GM10248 (cell line): ENCODE measurements at regions not wholly inside any gene's neighbourhood (a gene's known extent, or its start where the extent isn't known, plus 50 kb on each side); places are given as distances from the start of the nearest gene placed in this dataset.
"Not testable (repeated sequence)": the region's sequence is repeated elsewhere in the genome, so short reads cannot be mapped to it uniquely, and the experiment has no call there.

Source experiments
- CTCF ChIA-PET: fragments of 300-600 bp; sonication (Branson Sonifier 250); formaldehyde crosslinking; extraction: SDS; loops from one replicate; lab custom pipeline; 2021; ENCODE audit warnings: antibody characterized with exemption; lab: Yijun Ruan, JAX
- POLR2A ChIA-PET: fragments of 350-650 bp; sonication (Branson Sonifier 250); formaldehyde crosslinking; extraction: SDS; loops from one replicate; lab custom pipeline; 2020; ENCODE audit warnings: antibody characterized with exemption; lab: Yijun Ruan, JAX
- DNase-seq: peaks from one replicate; pipeline ENCODE4 v3.0.0; 2012; ENCODE audit errors: extremely low spot score
- TF ChIP-seq, protein P1 (sequence below): IDR thresholded peaks from 2 replicates; pipeline ENCODE4 v1.5.1; 2012; ENCODE audit warnings: mild to moderate bottlenecking, low read depth; ENCODE audit errors: extremely low read depth, missing control alignments, control extremely low read depth

DNA sequence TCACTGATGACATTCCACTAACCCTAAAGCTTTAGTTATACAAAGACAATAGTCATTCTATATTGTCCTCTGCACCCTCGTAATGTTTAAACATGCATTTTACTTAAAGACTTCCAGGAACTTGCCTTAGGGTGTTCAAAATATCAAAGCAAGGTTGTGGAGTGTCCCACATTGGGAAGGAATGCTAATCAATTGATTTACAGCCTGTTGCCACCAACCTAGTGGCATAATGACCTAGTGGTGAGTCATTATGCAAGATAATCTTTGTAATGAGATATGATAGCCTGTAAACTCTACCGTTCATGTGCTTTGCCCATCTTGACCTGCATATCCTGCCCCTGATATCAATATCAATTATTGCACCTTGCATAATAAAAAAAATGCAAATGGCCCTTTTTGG, 542.9 kb downstream of the CDH9 start:
- CTCF ChIA-PET: no interaction called here
- TF ChIP-seq, protein P1, sequence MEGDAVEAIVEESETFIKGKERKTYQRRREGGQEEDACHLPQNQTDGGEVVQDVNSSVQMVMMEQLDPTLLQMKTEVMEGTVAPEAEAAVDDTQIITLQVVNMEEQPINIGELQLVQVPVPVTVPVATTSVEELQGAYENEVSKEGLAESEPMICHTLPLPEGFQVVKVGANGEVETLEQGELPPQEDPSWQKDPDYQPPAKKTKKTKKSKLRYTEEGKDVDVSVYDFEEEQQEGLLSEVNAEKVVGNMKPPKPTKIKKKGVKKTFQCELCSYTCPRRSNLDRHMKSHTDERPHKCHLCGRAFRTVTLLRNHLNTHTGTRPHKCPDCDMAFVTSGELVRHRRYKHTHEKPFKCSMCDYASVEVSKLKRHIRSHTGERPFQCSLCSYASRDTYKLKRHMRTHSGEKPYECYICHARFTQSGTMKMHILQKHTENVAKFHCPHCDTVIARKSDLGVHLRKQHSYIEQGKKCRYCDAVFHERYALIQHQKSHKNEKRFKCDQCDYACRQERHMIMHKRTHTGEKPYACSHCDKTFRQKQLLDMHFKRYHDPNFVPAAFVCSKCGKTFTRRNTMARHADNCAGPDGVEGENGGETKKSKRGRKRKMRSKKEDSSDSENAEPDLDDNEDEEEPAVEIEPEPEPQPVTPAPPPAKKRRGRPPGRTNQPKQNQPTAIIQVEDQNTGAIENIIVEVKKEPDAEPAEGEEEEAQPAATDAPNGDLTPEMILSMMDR: no peak
- POLR2A ChIA-PET: no interaction called here
- no peak for DNase-seq

DNA sequence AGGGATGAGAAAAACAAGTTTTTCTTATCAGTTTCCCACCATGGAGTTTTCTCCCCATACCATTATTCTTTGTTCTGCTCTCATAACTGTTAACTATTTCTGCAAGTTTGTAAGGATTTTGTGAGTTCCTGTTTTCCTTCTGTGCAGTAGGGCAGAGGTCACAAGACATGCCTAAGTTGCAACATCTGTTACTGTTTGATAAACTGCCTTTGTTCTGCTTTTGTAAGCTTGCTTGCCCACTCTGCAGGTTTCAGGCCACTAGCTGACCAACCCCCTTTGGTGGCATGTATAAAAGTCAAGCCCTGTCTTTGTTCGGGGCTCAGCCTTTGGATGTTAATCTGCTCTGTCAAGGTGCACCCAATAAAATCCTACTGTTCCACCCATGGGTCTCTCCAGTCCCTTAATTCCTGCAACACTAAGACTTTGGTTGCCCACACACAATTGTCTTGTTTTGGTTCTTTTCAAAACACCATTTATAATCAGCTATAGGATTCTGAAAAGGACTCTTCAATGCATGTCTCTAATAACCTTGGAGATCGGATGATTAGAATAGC, 545.4 kb downstream of the CDH9 start:
- POLR2A ChIA-PET: no interaction called here
- DNase-seq: no peak

DNA sequence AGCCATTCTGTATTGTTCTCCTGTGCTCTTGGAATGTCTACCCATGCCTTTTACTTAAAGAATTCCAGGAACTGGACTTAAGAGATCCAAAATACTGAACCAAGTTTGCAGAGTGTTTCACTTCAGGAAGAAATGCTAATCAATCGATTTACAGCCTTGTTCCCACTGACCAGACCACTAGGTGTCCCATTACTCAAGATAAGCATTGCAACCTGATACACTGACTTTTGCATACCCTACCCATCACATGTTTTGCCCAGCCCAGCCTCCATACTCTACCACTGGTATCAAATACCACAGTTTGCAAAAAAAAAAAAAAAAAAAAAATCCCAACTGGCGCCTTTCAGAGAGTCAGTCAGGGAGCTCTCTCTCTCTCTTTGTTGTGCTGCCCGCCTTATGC, 550.8 kb downstream of the CDH9 start:
- ChIA-PET POLR2A (no interaction called here), CTCF (no interaction called here)
- TF ChIP-seq, protein P1: no peak
- no peak for DNase-seq

More for the DNA sequence above, 545.4 kb downstream of the CDH9 start:
- CTCF ChIA-PET: no interaction called here
- TF ChIP-seq, protein P1: no peak

DNA sequence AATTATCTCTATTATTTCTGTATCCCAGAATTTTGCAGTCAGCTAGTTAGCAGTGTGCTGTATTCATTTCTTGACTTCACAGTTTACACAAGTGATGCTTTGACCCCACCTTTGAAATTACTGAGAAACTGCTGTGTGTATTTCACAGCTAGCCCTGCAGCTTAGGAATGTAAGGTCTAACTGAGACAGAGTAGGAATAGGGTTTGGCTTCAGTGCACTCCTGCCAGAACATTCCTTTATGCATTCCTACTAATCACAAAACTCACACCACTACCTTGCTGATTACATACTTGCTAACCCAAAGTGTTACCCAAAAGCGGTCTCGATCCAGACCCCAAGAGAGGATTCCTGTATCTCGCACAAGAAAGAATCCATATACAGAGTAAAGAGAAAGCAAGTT, 551.8 kb downstream of the CDH9 start:
- CTCF ChIA-PET: interaction anchor here (1.3 kb wide), 1 partner anchor 17 kb away, joined by 3 read pairs; no protein-coding TSS in a partner anchor
- POLR2A ChIA-PET: no interaction called here
- TF ChIP-seq, protein P1: no peak
- DNase-seq: no peak

DNA sequence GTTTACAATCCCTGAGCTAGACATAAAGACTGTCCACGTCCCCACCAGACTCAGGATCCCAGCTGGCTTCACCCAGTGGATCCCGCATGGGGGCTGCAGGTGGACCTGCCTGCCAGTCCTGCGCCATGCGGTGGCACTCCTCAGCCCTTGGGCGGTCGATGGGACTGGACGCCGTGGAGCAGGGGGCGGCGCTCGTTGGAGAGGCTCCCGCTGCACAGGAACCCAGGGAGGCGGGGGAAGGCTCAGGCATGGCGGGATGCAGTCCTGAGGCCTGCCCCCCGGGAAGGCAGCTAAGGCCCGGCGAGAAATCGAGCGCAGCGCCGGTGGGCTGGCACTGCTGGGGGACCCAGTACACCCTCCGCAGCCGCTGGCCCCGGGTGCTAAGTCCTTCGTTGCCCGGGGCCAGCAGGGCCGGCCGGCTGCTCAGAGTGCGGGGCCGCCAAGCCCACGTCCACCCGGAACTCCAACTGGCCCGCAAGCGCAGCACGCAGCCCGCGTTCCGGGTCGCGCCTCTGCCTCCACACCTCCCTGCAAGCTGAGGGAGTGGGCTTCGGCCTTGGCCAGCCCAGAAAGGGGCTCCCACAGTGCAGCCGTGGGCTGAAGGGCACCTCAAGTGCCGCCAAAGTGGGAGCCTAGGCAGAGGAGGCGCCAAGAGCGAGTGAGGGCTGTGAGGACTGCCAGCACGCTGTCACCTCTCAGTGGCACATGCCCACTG, 553.1 kb downstream of the CDH9 start:
- CTCF ChIA-PET: interaction anchor here (1.3 to 1.4 kb wide), 2 partner anchors 16 to 33 kb away, joined by 3 read pairs; no protein-coding TSS in a partner anchor
- DNase-seq, POLR2A ChIA-PET: not testable (repeated sequence)

DNA sequence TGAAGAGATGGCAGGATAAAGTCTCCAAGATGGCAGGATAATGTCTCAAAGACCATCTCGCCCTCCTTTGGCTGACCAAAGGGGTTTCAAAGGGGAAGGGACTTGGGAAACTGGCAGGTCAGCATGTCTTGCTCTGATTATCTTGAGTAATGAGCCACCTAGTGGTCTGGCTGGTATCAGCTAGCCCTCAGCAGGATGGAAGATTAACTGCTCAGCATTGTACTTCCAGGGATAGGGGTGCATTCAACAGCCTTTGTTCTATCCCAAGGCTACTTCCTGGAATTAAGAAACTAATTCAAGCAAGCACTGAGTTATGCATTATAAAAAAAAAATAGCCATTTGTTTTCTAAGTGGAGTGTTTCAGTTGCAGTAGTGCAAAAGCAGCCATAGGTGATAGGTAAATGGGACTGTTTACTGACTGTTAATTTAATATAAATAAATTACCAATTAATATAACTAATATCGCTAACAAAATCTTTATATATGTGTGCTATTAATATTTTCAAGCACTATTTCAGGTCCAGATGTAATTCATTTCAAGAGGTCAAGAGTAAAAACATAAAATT, 555.5 kb downstream of the CDH9 start:
- ChIA-PET POLR2A (no interaction called here), CTCF (interaction anchor here (0.7 to 1.2 kb wide), 4 partner anchors 13 to 1856 kb away, joined by 3 read pairs; no protein-coding TSS in a partner anchor)
- DNase-seq: peak; percentile 26
- TF ChIP-seq, protein P1: peak; percentile 70
